ENCODE measurements at regions not wholly inside any gene's neighbourhood (a gene's known extent, or its start where the extent isn't known, plus 50 kb on each side); places are given as distances from the start of the nearest gene placed in this dataset.

DNA sequence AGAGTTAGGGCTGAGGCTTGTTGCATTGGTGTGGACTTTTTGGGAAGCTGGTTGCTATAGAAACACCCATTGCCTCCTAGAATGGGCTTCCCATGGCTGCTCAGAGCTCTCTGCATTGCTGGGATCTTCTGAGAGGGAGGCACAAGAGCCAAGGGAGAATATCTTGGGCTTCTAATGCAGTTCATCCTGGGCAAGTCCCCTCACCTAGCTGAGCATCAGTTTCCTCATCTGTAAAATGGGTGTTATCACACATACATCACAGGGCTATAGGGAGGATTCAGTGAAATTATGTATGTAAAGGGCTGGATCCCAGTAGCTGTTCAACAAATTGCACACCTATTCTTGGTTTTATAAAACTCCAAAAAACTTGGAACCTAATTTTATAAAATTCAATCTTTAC is 106.1 kb upstream of the ALDH1B1 start:
- Histone ChIP-seq H3K36me3 (ENCODE audit: control insufficient read depth, insufficient read depth, low read length) (no peaks in the 10 kb centered on the region), H3K9me3 (ENCODE audit: control insufficient read depth, insufficient read depth, low read depth, low read length) (peaks cover 5% of the 10 kb centered on the region; the same call in 1 of the 2 replicates), H3K27ac (ENCODE audit: low read depth, low read length) (no peak overlapping the region), H3K4me3 (ENCODE audit: low read depth, low read length) (no peak overlapping the region), H3K4me1 (ENCODE audit: control insufficient read depth, insufficient read depth, low read length) (peaks cover 9% of the 10 kb centered on the region), H3K9ac (ENCODE audit: low read length) (no peak overlapping the region), H3K27me3 (ENCODE audit: control insufficient read depth, insufficient read depth, low read length) (peaks cover 22% of the 10 kb centered on the region; the same call in 1 of the 2 replicates)

DNA sequence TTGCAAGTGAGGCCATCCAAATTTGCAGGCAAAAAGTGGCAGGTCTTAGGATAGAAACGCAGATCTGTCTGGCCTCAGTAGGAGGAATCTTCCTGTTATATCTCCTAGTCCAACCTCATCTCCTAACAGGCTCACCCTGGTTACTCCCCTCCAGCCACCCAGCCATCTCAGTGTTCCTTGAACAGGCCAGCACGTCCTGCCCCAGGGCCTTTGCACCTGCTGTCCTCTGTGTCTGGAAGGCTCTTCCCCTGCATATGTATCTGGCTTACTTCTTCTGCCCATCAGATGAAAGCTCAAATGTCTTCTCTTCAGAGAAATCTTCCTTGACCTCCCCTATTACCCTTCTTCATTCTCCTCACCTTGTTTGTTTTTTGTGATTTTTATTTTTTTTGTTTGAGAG is 107.3 kb upstream of the ALDH1B1 start:
- no peak overlapping the region for H3K4me3 ChIP-seq (ENCODE audit: low read depth, low read length)
- H3K9me3 ChIP-seq (ENCODE audit: control insufficient read depth, insufficient read depth, low read depth, low read length), result no peaks in the 10 kb centered on the region
- H3K27ac ChIP-seq (ENCODE audit: low read depth, low read length), result no peak overlapping the region
- H3K4me1 ChIP-seq (ENCODE audit: control insufficient read depth, insufficient read depth, low read length), result peaks cover 9% of the 10 kb centered on the region
- peaks cover 19% of the 10 kb centered on the region; the same call in 1 of the 2 replicates for H3K27me3 ChIP-seq (ENCODE audit: control insufficient read depth, insufficient read depth, low read length)
- H3K36me3 ChIP-seq (ENCODE audit: control insufficient read depth, insufficient read depth, low read length), result no peaks in the 10 kb centered on the region
- H3K9ac ChIP-seq (ENCODE audit: low read length), result no peak overlapping the region

DNA sequence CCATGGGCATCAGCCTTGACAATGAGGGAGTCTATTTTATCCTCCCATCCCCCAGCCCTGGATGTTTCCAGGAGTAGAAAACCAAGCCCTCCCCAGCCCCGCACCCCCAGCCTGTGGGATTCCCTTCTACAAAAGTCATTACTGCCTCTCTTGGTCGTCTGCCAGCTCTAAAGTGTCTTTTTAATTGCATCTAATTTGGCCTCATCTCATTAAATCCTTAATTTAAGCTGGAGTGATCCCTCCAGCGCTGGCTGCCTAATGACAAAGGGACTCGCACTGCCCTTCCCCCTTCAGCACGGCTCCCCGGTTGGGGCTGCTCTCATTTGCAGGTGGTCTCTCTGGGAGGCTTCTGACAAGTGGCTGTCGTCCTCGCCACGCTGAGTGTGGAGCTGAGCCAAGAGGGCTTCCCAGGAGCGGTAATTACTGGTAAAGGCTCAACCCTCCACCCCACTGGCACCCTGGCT is 107.9 kb upstream of the ALDH1B1 start:
- Histone ChIP-seq H3K9me3 (ENCODE audit: control insufficient read depth, insufficient read depth, low read depth, low read length) (no peaks in the 10 kb centered on the region), H3K4me3 (ENCODE audit: low read depth, low read length) (no peak overlapping the region), H3K9ac (ENCODE audit: low read length) (no peak overlapping the region), H3K4me1 (ENCODE audit: control insufficient read depth, insufficient read depth, low read length) (peaks cover 9% of the 10 kb centered on the region), H3K27me3 (ENCODE audit: control insufficient read depth, insufficient read depth, low read length) (peaks cover 17% of the 10 kb centered on the region; the same call in 1 of the 2 replicates), H3K27ac (ENCODE audit: low read depth, low read length) (no peak overlapping the region), H3K36me3 (ENCODE audit: control insufficient read depth, insufficient read depth, low read length) (no peaks in the 10 kb centered on the region)

DNA sequence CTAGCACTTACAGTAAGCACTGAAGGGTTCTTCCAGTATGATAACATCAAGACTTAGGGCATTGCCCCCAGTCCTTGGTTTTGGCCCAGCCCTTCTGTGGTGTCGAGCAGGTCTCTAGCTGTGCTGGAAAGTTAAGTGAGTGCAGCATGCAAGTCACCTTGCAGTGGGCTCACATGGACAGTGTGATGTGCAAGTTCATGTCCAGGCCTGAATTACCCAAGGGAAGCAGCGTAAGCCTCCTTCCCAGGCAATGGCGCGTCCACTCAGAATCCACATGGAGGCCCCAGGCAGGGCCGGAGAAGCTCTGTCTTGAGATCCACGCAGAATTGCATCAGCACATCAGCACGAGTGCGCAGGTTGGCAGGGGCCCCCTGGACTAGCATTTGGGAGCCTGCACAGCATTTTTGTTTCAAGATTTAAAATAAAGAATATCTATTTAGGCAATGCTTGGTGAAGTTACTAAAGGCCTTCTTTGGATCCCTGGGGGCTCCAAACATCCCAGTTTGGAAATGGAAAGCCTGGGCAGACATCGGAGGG is 108.4 kb upstream of the ALDH1B1 start:
- no peaks in the 10 kb centered on the region for H3K9me3 ChIP-seq (ENCODE audit: control insufficient read depth, insufficient read depth, low read depth, low read length)

DNA sequence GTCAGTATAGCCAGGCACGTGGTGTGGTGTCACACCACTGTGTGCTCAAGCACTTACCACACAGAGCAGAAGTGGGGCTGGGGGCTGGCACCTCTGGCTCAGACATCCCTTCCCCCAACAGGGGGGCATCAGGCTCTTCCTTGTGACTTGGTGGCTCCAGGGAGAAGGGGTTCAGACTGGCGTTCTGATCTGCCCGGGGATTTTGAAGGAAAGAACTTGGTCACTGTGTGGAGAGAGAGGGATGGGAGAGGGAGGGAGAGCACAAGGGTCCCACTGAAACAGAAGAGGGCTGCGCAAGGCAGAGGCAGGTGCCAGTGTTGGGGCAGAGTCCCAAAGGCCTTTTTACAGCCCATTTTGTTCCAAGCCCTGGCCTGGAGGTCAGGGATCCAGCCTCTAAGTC is 109.7 kb upstream of the ALDH1B1 start:
- Histone ChIP-seq H3K9me3 (ENCODE audit: control insufficient read depth, insufficient read depth, low read depth, low read length) (no peaks in the 10 kb centered on the region), H3K27me3 (ENCODE audit: control insufficient read depth, insufficient read depth, low read length) (peaks cover 9% of the 10 kb centered on the region; the same call in 1 of the 2 replicates), H3K36me3 (ENCODE audit: control insufficient read depth, insufficient read depth, low read length) (no peaks in the 10 kb centered on the region), H3K4me1 (ENCODE audit: control insufficient read depth, insufficient read depth, low read length) (peaks cover 14% of the 10 kb centered on the region), H3K4me3 (ENCODE audit: low read depth, low read length) (no peak overlapping the region), H3K27ac (ENCODE audit: low read depth, low read length) (no peak overlapping the region), H3K9ac (ENCODE audit: low read length) (no peak overlapping the region)

More for the DNA sequence above, 108.4 kb upstream of the ALDH1B1 start:
- H3K36me3 ChIP-seq (ENCODE audit: control insufficient read depth, insufficient read depth, low read length), result no peaks in the 10 kb centered on the region
- no peak overlapping the region for H3K4me3 ChIP-seq (ENCODE audit: low read depth, low read length)
- H3K9ac ChIP-seq (ENCODE audit: low read length), result no peak overlapping the region
- peaks cover 12% of the 10 kb centered on the region; the same call in 1 of the 2 replicates for H3K27me3 ChIP-seq (ENCODE audit: control insufficient read depth, insufficient read depth, low read length)
- no peak overlapping the region for H3K27ac ChIP-seq (ENCODE audit: low read depth, low read length)
- H3K4me1 ChIP-seq (ENCODE audit: control insufficient read depth, insufficient read depth, low read length), result peaks cover 9% of the 10 kb centered on the region

DNA sequence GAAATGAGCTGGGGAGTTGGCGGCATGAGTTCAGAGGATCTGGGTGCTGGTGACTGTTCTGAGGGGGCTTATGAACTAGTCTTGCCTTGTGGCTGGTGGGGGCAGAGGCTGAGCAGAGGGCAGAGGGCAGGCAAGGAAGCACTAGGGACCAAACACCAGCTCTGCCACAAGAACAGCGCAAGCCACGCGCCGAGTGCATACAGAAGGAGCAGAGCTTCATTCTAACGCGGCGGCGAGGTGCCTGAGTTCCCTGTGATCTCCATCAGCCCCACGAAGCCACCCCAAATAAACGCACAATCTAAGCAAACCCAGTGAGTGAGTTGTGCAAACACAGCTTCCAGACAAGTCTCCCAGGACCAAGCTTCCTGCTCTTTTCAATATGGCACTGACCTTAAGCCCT is 110.6 kb upstream of the ALDH1B1 start:
- Histone ChIP-seq H3K9ac (ENCODE audit: low read length) (no peak overlapping the region), H3K4me3 (ENCODE audit: low read depth, low read length) (no peak overlapping the region), H3K27me3 (ENCODE audit: control insufficient read depth, insufficient read depth, low read length) (peaks cover 15% of the 10 kb centered on the region; the same call in 1 of the 2 replicates), H3K27ac (ENCODE audit: low read depth, low read length) (no peak overlapping the region), H3K9me3 (ENCODE audit: control insufficient read depth, insufficient read depth, low read depth, low read length) (no peaks in the 10 kb centered on the region), H3K4me1 (ENCODE audit: control insufficient read depth, insufficient read depth, low read length) (peaks cover 14% of the 10 kb centered on the region), H3K36me3 (ENCODE audit: control insufficient read depth, insufficient read depth, low read length) (no peaks in the 10 kb centered on the region)

- H3K27ac ChIP-seq (ENCODE audit: low read depth, low read length), result no peak overlapping the region
- H3K9ac ChIP-seq (ENCODE audit: low read length), result no peak overlapping the region
- H3K4me1 ChIP-seq (ENCODE audit: control insufficient read depth, insufficient read depth, low read length), result peaks cover 14% of the 10 kb centered on the region
- H3K4me3 ChIP-seq (ENCODE audit: low read depth, low read length), result no peak overlapping the region
- H3K9me3 ChIP-seq (ENCODE audit: control insufficient read depth, insufficient read depth, low read depth, low read length), result no peaks in the 10 kb centered on the region
- no peaks in the 10 kb centered on the region for H3K36me3 ChIP-seq (ENCODE audit: control insufficient read depth, insufficient read depth, low read length)
- peaks cover 15% of the 10 kb centered on the region; the same call in 1 of the 2 replicates for H3K27me3 ChIP-seq (ENCODE audit: control insufficient read depth, insufficient read depth, low read length)
These were observed 111.3 kb upstream of the ALDH1B1 start for GRCh38 chr9:38281196-38281595.

- no peak overlapping the region for H3K27ac ChIP-seq (ENCODE audit: low read depth, low read length)
- H3K4me1 ChIP-seq (ENCODE audit: control insufficient read depth, insufficient read depth, low read length), result peaks cover 14% of the 10 kb centered on the region
- no peak overlapping the region for H3K4me3 ChIP-seq (ENCODE audit: low read depth, low read length)
- no peaks in the 10 kb centered on the region for H3K36me3 ChIP-seq (ENCODE audit: control insufficient read depth, insufficient read depth, low read length)
- H3K9me3 ChIP-seq (ENCODE audit: control insufficient read depth, insufficient read depth, low read depth, low read length), result no peaks in the 10 kb centered on the region
- H3K9ac ChIP-seq (ENCODE audit: low read length), result no peak overlapping the region
- peaks cover 17% of the 10 kb centered on the region; the same call in 1 of the 2 replicates for H3K27me3 ChIP-seq (ENCODE audit: control insufficient read depth, insufficient read depth, low read length)
These were observed 112.2 kb upstream of the ALDH1B1 start for GRCh38 chr9:38280251-38280800.

DNA sequence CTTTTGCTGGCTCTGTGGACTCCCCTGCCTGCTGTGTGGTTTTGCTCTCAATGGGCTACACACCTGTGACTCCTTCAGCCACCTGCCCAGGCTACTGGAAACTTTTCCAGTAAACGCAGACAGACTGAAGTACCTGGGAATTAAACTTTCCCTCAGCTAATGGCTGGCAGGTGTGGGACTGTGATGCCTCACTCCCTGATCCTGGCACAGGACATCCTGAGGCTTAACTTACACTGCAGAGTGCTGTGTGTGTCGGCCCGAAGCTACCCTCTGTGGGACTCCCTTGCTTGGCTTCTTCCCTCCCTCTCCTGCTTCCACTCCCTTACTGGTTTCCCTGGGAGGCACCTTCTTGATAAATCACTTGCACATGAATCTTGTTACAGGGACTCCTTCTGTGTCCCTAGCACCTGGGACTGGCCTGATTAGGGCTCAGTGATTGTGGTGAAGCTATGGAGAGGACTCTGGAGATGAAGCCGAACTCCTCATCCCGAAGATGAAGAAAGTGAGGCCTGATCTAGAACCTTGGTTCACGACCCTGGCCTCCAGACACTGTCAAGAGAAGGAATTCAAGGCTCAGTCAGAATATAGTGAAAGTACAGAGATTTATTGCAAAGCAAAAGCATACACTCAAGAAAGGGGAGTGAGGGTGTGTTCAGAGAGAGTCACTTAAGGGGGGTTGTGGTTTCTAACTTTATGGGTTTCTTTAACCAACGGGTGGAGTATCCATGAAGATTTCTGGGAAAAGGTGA is 113.4 kb upstream of the ALDH1B1 start:
- Histone ChIP-seq H3K27ac (ENCODE audit: low read depth, low read length) (no peak overlapping the region), H3K9me3 (ENCODE audit: control insufficient read depth, insufficient read depth, low read depth, low read length) (no peaks in the 10 kb centered on the region), H3K36me3 (ENCODE audit: control insufficient read depth, insufficient read depth, low read length) (no peaks in the 10 kb centered on the region), H3K27me3 (ENCODE audit: control insufficient read depth, insufficient read depth, low read length) (peaks cover 29% of the 10 kb centered on the region; the same call in 1 of the 2 replicates), H3K9ac (ENCODE audit: low read length) (no peak overlapping the region), H3K4me3 (ENCODE audit: low read depth, low read length) (no peak overlapping the region), H3K4me1 (ENCODE audit: control insufficient read depth, insufficient read depth, low read length) (peaks cover 5% of the 10 kb centered on the region; the same call in 1 of the 2 replicates)

GRCh38 chr9:38278457-38278856 is 114.0 kb upstream of the ALDH1B1 start:
- H3K4me1 ChIP-seq (ENCODE audit: control insufficient read depth, insufficient read depth, low read length), result peaks cover 5% of the 10 kb centered on the region; the same call in 1 of the 2 replicates
- H3K27ac ChIP-seq (ENCODE audit: low read depth, low read length), result no peak overlapping the region
- H3K9ac ChIP-seq (ENCODE audit: low read length), result no peak overlapping the region
- H3K9me3 ChIP-seq (ENCODE audit: control insufficient read depth, insufficient read depth, low read depth, low read length), result no peaks in the 10 kb centered on the region
- peaks cover 33% of the 10 kb centered on the region; the same call in 1 of the 2 replicates for H3K27me3 ChIP-seq (ENCODE audit: control insufficient read depth, insufficient read depth, low read length)
- no peaks in the 10 kb centered on the region for H3K36me3 ChIP-seq (ENCODE audit: control insufficient read depth, insufficient read depth, low read length)
- H3K4me3 ChIP-seq (ENCODE audit: low read depth, low read length), result no peak overlapping the region

Measured in HUES6 (cell line).